Posterior vena cava (tissue), 2 donors: ENCODE measurements at regions not wholly inside any gene's neighbourhood (a gene's known extent, or its start where the extent isn't known, plus 50 kb on each side); places are given as distances from the start of the nearest gene placed in this dataset.
"Not testable (repeated sequence)": the region's sequence is repeated elsewhere in the genome, so short reads cannot be mapped to it uniquely, and the experiment has no call there.

Experiments
- DNase-seq: peaks from one replicate; pipeline ENCODE4 v3.0.0-alpha.2; 2020; ENCODE audit warnings: low spot score
- intact Hi-C, 2 donors: fragments of 100-400 bp; cut with DNase I; formaldehyde crosslinking; loops; one replicate each; pipeline versions ENCODE4 v1.14.1 to v1.14.2; 2022 to 2023
- donor health status: DM: yes; HTN: yes; CAD: no.
- donor health status: DM: yes; HTN: yes; CAD: no.

GRCh38 chr2:150812664-150813367 is 325.3 kb upstream of the RND3 start:
- intact Hi-C loops, result no loop called here
- no peak for DNase-seq

GRCh38 chr2:150812066-150812465 is 324.6 kb upstream of the RND3 start:
- no peak for DNase-seq
- intact Hi-C loops, result no loop called here

- DNase-seq, result no peak
- intact Hi-C loops, result no loop called here
Measured at GRCh38 chr2:150811259-150811855, 323.9 kb upstream of the RND3 start.

- intact Hi-C loops, result no loop called here
Measured at GRCh38 chr2:150809103-150809502, 321.6 kb upstream of the RND3 start.

GRCh38 chr2:150806336-150806735 is 318.9 kb upstream of the RND3 start:
- DNase-seq, result no peak

More at GRCh38 chr2:150809103-150809502, 321.6 kb upstream of the RND3 start:
- no peak for DNase-seq

GRCh38 chr2:150803689-150804398 is 316.4 kb upstream of the RND3 start:
- no peak for DNase-seq
- intact Hi-C loops, result no loop called here

More at GRCh38 chr2:150806336-150806735, 318.9 kb upstream of the RND3 start:
- intact Hi-C loops, result no loop called here

GRCh38 chr2:150802635-150803034 is 315.2 kb upstream of the RND3 start:
- intact Hi-C loops, result no loop called here
- DNase-seq, result no peak

- intact Hi-C loops, DNase-seq: not testable (repeated sequence)
Measured at GRCh38 chr2:150796236-150796635, 308.8 kb upstream of the RND3 start.

GRCh38 chr2:150792780-150793300 is 305.4 kb upstream of the RND3 start:
- intact Hi-C loops, result no loop called here
- DNase-seq, result no peak

GRCh38 chr2:150791567-150791966 is 304.1 kb upstream of the RND3 start:
- intact Hi-C loops, result no loop called here
- no peak for DNase-seq

GRCh38 chr2:150789376-150789905 is 302.0 kb upstream of the RND3 start:
- no peak for DNase-seq
- intact Hi-C loops, result no loop called here

- intact Hi-C loops, result no loop called here
- DNase-seq, result no peak
Measured at GRCh38 chr2:150788426-150789140, 301.1 kb upstream of the RND3 start.

- intact Hi-C loops, result no loop called here
- DNase-seq, result no peak
Measured at GRCh38 chr2:150787353-150788093, 300.1 kb upstream of the RND3 start.

GRCh38 chr2:150784389-150784788 is 296.9 kb upstream of the RND3 start:
- intact Hi-C loops, result no loop called here
- no peak for DNase-seq

- intact Hi-C loops, result no loop called here
- no peak for DNase-seq
Measured at GRCh38 chr2:150783896-150784295, 296.4 kb upstream of the RND3 start.

- DNase-seq, result no peak
Measured at GRCh38 chr2:150783015-150783414, 295.5 kb upstream of the RND3 start.

GRCh38 chr2:150782613-150783012 is 295.1 kb upstream of the RND3 start:
- intact Hi-C loops, result no loop called here
- no peak for DNase-seq

More at GRCh38 chr2:150783015-150783414, 295.5 kb upstream of the RND3 start:
- intact Hi-C loops, result no loop called here

GRCh38 chr2:150781142-150781541 is 293.7 kb upstream of the RND3 start:
- no peak for DNase-seq
- intact Hi-C loops, result no loop called here

GRCh38 chr2:150778828-150779227 is 291.4 kb upstream of the RND3 start:
- intact Hi-C loops, result no loop called here
- no peak for DNase-seq
